ENCODE measurements at regions not wholly inside any gene's neighbourhood (a gene's known extent, or its start where the extent isn't known, plus 50 kb on each side); places are given as distances from the start of the nearest gene placed in this dataset.

- H3K27ac Mint-ChIP-seq, result no peak overlapping the region
- TF ChIP-seq CTCF (IDR thresholded peaks at IDR 0.05; ENCODE audit: unreplicated experiment), result no peak
- peaks cover 8% of the 10 kb centered on the region for H3K4me1 Mint-ChIP-seq (ENCODE audit: low read depth)
- H3K27me3 Mint-ChIP-seq, result no peaks in the 10 kb centered on the region
- DNase-seq (ENCODE audit: low spot score, unreplicated experiment), result no peak
- peaks cover 4% of the 10 kb centered on the region for H3K9me3 Mint-ChIP-seq (ENCODE audit: low read depth)
- no peaks in the 10 kb centered on the region for H3K36me3 Mint-ChIP-seq (ENCODE audit: insufficient read depth)
- H3K4me3 Mint-ChIP-seq (ENCODE audit: low read depth), result no peak overlapping the region
Measured at GRCh38 chr12:69019910-69020309, 86.9 kb upstream of the CPM start.

- H3K27me3 Mint-ChIP-seq, result peaks cover 3% of the 10 kb centered on the region
- H3K27ac Mint-ChIP-seq, result no peak overlapping the region
- H3K36me3 Mint-ChIP-seq (ENCODE audit: insufficient read depth), result no peaks in the 10 kb centered on the region
- H3K9me3 Mint-ChIP-seq (ENCODE audit: low read depth), result peaks cover 4% of the 10 kb centered on the region
- H3K4me3 Mint-ChIP-seq (ENCODE audit: low read depth), result no peak overlapping the region
- no peak for TF ChIP-seq CTCF (IDR thresholded peaks at IDR 0.05; ENCODE audit: unreplicated experiment)
- H3K4me1 Mint-ChIP-seq (ENCODE audit: low read depth), result peaks cover 13% of the 10 kb centered on the region
- no peak for DNase-seq (ENCODE audit: low spot score, unreplicated experiment)
Measured at GRCh38 chr12:69022674-69023073, 89.7 kb upstream of the CPM start.

- no peak for DNase-seq (ENCODE audit: low spot score, unreplicated experiment)
- Mint-ChIP-seq H3K27ac (no peak overlapping the region), H3K9me3 (ENCODE audit: low read depth) (peaks cover 4% of the 10 kb centered on the region), H3K4me1 (ENCODE audit: low read depth) (peaks cover 13% of the 10 kb centered on the region), H3K27me3 (peaks cover 9% of the 10 kb centered on the region), H3K4me3 (ENCODE audit: low read depth) (no peak overlapping the region), H3K36me3 (ENCODE audit: insufficient read depth) (no peaks in the 10 kb centered on the region)
- no peak for TF ChIP-seq CTCF (IDR thresholded peaks at IDR 0.05; ENCODE audit: unreplicated experiment)
Measured at GRCh38 chr12:69023840-69024239, 90.9 kb upstream of the CPM start.

GRCh38 chr12:69024413-69024812 lies 91.4 kb upstream of the CPM start:
- peak overlapping the region; percentile 17 for H3K4me3 Mint-ChIP-seq (ENCODE audit: low read depth)
- no peaks in the 10 kb centered on the region for H3K36me3 Mint-ChIP-seq (ENCODE audit: insufficient read depth)
- H3K9me3 Mint-ChIP-seq (ENCODE audit: low read depth), result peaks cover 4% of the 10 kb centered on the region
- no peak for DNase-seq (ENCODE audit: low spot score, unreplicated experiment)
- H3K4me1 Mint-ChIP-seq (ENCODE audit: low read depth), result peaks cover 13% of the 10 kb centered on the region
- no peak overlapping the region for H3K27ac Mint-ChIP-seq
- no peak for TF ChIP-seq CTCF (IDR thresholded peaks at IDR 0.05; ENCODE audit: unreplicated experiment)
- peaks cover 9% of the 10 kb centered on the region for H3K27me3 Mint-ChIP-seq

- Mint-ChIP-seq H3K9me3 (ENCODE audit: low read depth) (peaks cover 4% of the 10 kb centered on the region), H3K4me3 (ENCODE audit: low read depth) (no peak overlapping the region), H3K27ac (no peak overlapping the region), H3K36me3 (ENCODE audit: insufficient read depth) (no peaks in the 10 kb centered on the region), H3K27me3 (peaks cover 9% of the 10 kb centered on the region), H3K4me1 (ENCODE audit: low read depth) (peaks cover 13% of the 10 kb centered on the region)
- no peak for TF ChIP-seq CTCF (IDR thresholded peaks at IDR 0.05; ENCODE audit: unreplicated experiment)
- DNase-seq (ENCODE audit: low spot score, unreplicated experiment), result no peak
Measured at GRCh38 chr12:69024907-69025306, 91.9 kb upstream of the CPM start.
